ENCODE measurements at regions not wholly inside any gene's neighbourhood (a gene's known extent, or its start where the extent isn't known, plus 50 kb on each side); places are given as distances from the start of the nearest gene placed in this dataset.
A peak's percentile ranks its signal among the peaks of the same experiment; 100 is the strongest.

GRCh38 chr4:26076000-26076587, 162.1 kb downstream of the SMIM20 start:
- no peaks in the 10 kb centered on the region for H3K36me3 ChIP-seq (ENCODE audit: control insufficient read depth, insufficient read depth, low read length)
- H3K4me3 ChIP-seq (ENCODE audit: low read length): no peak overlapping the region
- Mint-ChIP-seq H3K4me3 (peak overlapping the region; percentile 41), H3K27ac (peak overlapping the region; percentile 47 to 59), H3K9me3 (peaks cover 0 to 3% of the 10 kb centered on the region in 2 donors), H3K27me3 (ENCODE audit: low read depth in 2 of 2) (peaks cover 11 to 12% of the 10 kb centered on the region in 2 donors), H3K4me1 (peaks cover 29 to 35% of the 10 kb centered on the region in 2 donors), H3K36me3 (no peaks in the 10 kb centered on the region)
- H3K27ac ChIP-seq (ENCODE audit: low read length): peak overlapping the region; percentile 24
- peaks cover 1% of the 10 kb centered on the region for H3K27me3 ChIP-seq (ENCODE audit: control insufficient read depth, insufficient read depth, low read length)
- H3K9me3 ChIP-seq (ENCODE audit: control insufficient read depth, insufficient read depth, low read length): no peaks in the 10 kb centered on the region
- intact Hi-C loops (cut with micrococcal nuclease): loop anchor here (10.0 kb wide), 1 partner anchor 249 kb away; the partner anchor contains the start of gene RBPJ
- peak in 1 of 2 donors; percentile 44 for DNase-seq
- no peak for TF ChIP-seq CTCF (IDR thresholded peaks at IDR 0.05)
- WGBS (ENCODE audit: insufficient coverage): 67% methylated on average over 1 of the region's 4 CpGs
- peak; percentile 69 to 78 (median 75) for ATAC-seq
- peaks cover 6% of the 10 kb centered on the region for H3K4me1 ChIP-seq (ENCODE audit: control insufficient read depth, insufficient read depth, low read length)

GRCh38 chr4:26076896-26077295, 162.9 kb downstream of the SMIM20 start:
- Mint-ChIP-seq H3K4me1 (peaks cover 34 to 41% of the 10 kb centered on the region in 2 donors), H3K9me3 (peaks cover 0 to 3% of the 10 kb centered on the region in 2 donors), H3K36me3 (no peaks in the 10 kb centered on the region), H3K4me3 (no peak overlapping the region), H3K27ac (peak overlapping the region in 1 of 2 donors; percentile 59), H3K27me3 (ENCODE audit: low read depth in 2 of 2) (peaks cover 14 to 19% of the 10 kb centered on the region in 2 donors)
- Histone ChIP-seq H3K9me3 (ENCODE audit: control insufficient read depth, insufficient read depth, low read length) (no peaks in the 10 kb centered on the region), H3K4me1 (ENCODE audit: control insufficient read depth, insufficient read depth, low read length) (peaks cover 6% of the 10 kb centered on the region), H3K4me3 (ENCODE audit: low read length) (no peak overlapping the region), H3K27ac (ENCODE audit: low read length) (no peak overlapping the region), H3K27me3 (ENCODE audit: control insufficient read depth, insufficient read depth, low read length) (peaks cover 3% of the 10 kb centered on the region), H3K36me3 (ENCODE audit: control insufficient read depth, insufficient read depth, low read length) (no peaks in the 10 kb centered on the region)
- TF ChIP-seq CTCF (IDR thresholded peaks at IDR 0.05): no peak
- DNase-seq (no peak), ATAC-seq (no peak)
- 84% methylated on average over 3 of the region's 4 CpGs for WGBS (ENCODE audit: insufficient coverage)
- intact Hi-C loops (cut with micrococcal nuclease): loop anchor here (10.0 kb wide), 1 partner anchor 248 kb away; the partner anchor contains the start of gene RBPJ

GRCh38 chr4:26077756-26078155, 163.7 kb downstream of the SMIM20 start:
- peaks cover 0 to 3% of the 10 kb centered on the region in 2 donors for H3K9me3 Mint-ChIP-seq
- H3K4me1 ChIP-seq (ENCODE audit: control insufficient read depth, insufficient read depth, low read length): peaks cover 6% of the 10 kb centered on the region
- TF ChIP-seq CTCF (IDR thresholded peaks at IDR 0.05): no peak
- DNase-seq (no peak), ATAC-seq (no peak)
- no peak overlapping the region for H3K27ac Mint-ChIP-seq
- H3K4me1 Mint-ChIP-seq: peaks cover 38 to 46% of the 10 kb centered on the region in 2 donors
- H3K27me3 Mint-ChIP-seq (ENCODE audit: low read depth in 2 of 2): peaks cover 16 to 28% of the 10 kb centered on the region in 2 donors
- no peak overlapping the region for H3K4me3 Mint-ChIP-seq
- H3K27ac ChIP-seq (ENCODE audit: low read length): no peak overlapping the region
- H3K36me3 Mint-ChIP-seq: no peaks in the 10 kb centered on the region
- no peaks in the 10 kb centered on the region for H3K9me3 ChIP-seq (ENCODE audit: control insufficient read depth, insufficient read depth, low read length)
- no peaks in the 10 kb centered on the region for H3K36me3 ChIP-seq (ENCODE audit: control insufficient read depth, insufficient read depth, low read length)
- intact Hi-C loops (cut with micrococcal nuclease): loop anchor here (10.0 kb wide), 1 partner anchor 247 kb away; the partner anchor contains the start of gene RBPJ
- 98% methylated on average over 3 of the region's 3 CpGs for WGBS (ENCODE audit: insufficient coverage)
- no peak overlapping the region for H3K4me3 ChIP-seq (ENCODE audit: low read length)
- peaks cover 3% of the 10 kb centered on the region for H3K27me3 ChIP-seq (ENCODE audit: control insufficient read depth, insufficient read depth, low read length)

All from natural killer cell (primary cell).